Endothelial cell of umbilical vein (primary cell): ENCODE measurements at regions not wholly inside any gene's neighbourhood (a gene's known extent, or its start where the extent isn't known, plus 50 kb on each side); places are given as distances from the start of the nearest gene placed in this dataset.

ENCODE experiments used
- EZH2 ChIP-seq: IDR thresholded peaks from 2 replicates; pipeline ENCODE4 v1.6.1; 2012; ENCODE audit warnings: borderline replicate concordance, low read depth, mild to moderate bottlenecking, moderate library complexity, low read length, inconsistent platforms; ENCODE audit not compliant: severe bottlenecking
- FOS ChIP-seq: IDR thresholded peaks from 2 replicates; pipeline ENCODE4 v1.6.1; 2011; ENCODE audit warnings: mild to moderate bottlenecking, low read length, moderate library complexity, borderline replicate concordance; ENCODE audit not compliant: insufficient read depth
- GATA2 ChIP-seq: IDR thresholded peaks from 2 replicates; pipeline ENCODE4 v1.7.0; 2011; ENCODE audit warnings: low read depth, mild to moderate bottlenecking, moderate library complexity, mixed read lengths, low read length; ENCODE audit not compliant: insufficient read length, insufficient read depth
- JUN ChIP-seq: IDR thresholded peaks from 2 replicates; pipeline ENCODE4 v1.6.1; 2011; ENCODE audit warnings: borderline replicate concordance, low read depth; ENCODE audit not compliant: insufficient read length, insufficient read depth
- MYC ChIP-seq: IDR thresholded peaks from one replicate; pipeline ENCODE4 v1.6.1; 2011; ENCODE audit warnings: mild to moderate bottlenecking, low read depth, low read length
- POLR2A ChIP-seq: IDR thresholded peaks from 2 replicates; pipeline ENCODE4 v1.6.1; 2012; ENCODE audit warnings: low read depth, mild to moderate bottlenecking, control low read depth, low read length
- POLR2AphosphoS5 ChIP-seq: IDR thresholded peaks from 2 replicates; pipeline ENCODE4 v1.6.1; 2012; ENCODE audit warnings: low read depth, mild to moderate bottlenecking, control low read depth, low read length, moderate library complexity; ENCODE audit not compliant: insufficient read depth
- TF ChIP-seq, protein P1 (sequence below), 2 donors: IDR thresholded peaks; 1 replicate in 1 of 2; 2 replicates in 1 of 2; pipeline ENCODE4 v1.5.1; 2011; ENCODE audit warnings: low read length in 2 of 2, mild to moderate bottlenecking in 2 of 2, moderate library complexity in 2 of 2, control low read depth in 1 of 2, inconsistent platforms in 1 of 2, low read depth in 1 of 2; ENCODE audit not compliant: insufficient read depth in 1 of 2; ENCODE audit errors: extremely low read depth in 1 of 2
- TF ChIP-seq, protein P2 (sequence below): IDR thresholded peaks from 2 replicates; pipeline ENCODE4 v1.6.1; 2011; ENCODE audit not compliant: insufficient read depth, insufficient read length

DNA sequence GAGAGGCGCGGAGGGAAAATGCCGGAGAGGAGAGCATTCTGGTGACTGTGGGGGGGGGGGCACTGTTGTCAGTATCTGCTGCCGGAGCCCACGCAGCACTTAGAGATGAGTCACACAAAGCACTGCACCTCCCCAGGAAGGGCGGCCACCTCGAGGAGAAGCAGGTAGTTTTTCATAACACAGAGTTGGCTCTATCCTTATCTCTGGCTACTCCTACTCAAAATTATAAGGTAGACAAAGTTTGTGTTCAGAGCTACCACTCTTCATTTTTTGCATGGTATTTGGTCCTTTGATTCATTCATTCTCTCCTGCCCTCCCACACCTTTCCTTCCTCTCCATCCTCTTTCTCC, 76.2 kb upstream of the SCOC start:
- TF ChIP-seq POLR2AphosphoS5 (no peak), POLR2A (no peak), EZH2 (no peak), MYC (no peak), JUN (no peak), GATA2 (no peak), FOS (peak; percentile 7)
- TF ChIP-seq, protein P1, sequence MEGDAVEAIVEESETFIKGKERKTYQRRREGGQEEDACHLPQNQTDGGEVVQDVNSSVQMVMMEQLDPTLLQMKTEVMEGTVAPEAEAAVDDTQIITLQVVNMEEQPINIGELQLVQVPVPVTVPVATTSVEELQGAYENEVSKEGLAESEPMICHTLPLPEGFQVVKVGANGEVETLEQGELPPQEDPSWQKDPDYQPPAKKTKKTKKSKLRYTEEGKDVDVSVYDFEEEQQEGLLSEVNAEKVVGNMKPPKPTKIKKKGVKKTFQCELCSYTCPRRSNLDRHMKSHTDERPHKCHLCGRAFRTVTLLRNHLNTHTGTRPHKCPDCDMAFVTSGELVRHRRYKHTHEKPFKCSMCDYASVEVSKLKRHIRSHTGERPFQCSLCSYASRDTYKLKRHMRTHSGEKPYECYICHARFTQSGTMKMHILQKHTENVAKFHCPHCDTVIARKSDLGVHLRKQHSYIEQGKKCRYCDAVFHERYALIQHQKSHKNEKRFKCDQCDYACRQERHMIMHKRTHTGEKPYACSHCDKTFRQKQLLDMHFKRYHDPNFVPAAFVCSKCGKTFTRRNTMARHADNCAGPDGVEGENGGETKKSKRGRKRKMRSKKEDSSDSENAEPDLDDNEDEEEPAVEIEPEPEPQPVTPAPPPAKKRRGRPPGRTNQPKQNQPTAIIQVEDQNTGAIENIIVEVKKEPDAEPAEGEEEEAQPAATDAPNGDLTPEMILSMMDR (IDR thresholded peaks at IDR 0.05; ENCODE audit: extremely low read depth in 1 of 2, insufficient read depth in 1 of 2, low read depth in 1 of 2, low read length in 2 of 2) = no peak
- TF ChIP-seq, protein P2, sequence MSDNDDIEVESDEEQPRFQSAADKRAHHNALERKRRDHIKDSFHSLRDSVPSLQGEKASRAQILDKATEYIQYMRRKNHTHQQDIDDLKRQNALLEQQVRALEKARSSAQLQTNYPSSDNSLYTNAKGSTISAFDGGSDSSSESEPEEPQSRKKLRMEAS = no peak
